GM12891 (cell line): ENCODE measurements at regions not wholly inside any gene's neighbourhood (a gene's known extent, or its start where the extent isn't known, plus 50 kb on each side); places are given as distances from the start of the nearest gene placed in this dataset.

ENCODE experiments used
- PAX5 ChIP-seq: IDR thresholded peaks from 2 replicates; pipeline ENCODE4 v1.6.1; 2011; ENCODE audit warnings: low read length, moderate library complexity, mild to moderate bottlenecking; ENCODE audit not compliant: insufficient read depth, severe bottlenecking
- POLR2A ChIP-seq: IDR thresholded peaks from 2 replicates; pipeline ENCODE4 v1.6.1; 2011; ENCODE audit warnings: low read depth, low read length, control low read depth
- POLR2AphosphoS5 ChIP-seq: IDR thresholded peaks from 2 replicates; pipeline ENCODE4 v1.6.1; 2011; ENCODE audit warnings: low read depth, low read length, control low read depth
- SPI1 ChIP-seq: IDR thresholded peaks from 2 replicates; pipeline ENCODE4 v1.6.1; 2011; ENCODE audit warnings: low read depth, low read length, control low read depth
- TAF1 ChIP-seq: IDR thresholded peaks from 2 replicates; pipeline ENCODE4 v1.6.1; 2011; ENCODE audit warnings: low read depth, low read length, control low read depth

DNA sequence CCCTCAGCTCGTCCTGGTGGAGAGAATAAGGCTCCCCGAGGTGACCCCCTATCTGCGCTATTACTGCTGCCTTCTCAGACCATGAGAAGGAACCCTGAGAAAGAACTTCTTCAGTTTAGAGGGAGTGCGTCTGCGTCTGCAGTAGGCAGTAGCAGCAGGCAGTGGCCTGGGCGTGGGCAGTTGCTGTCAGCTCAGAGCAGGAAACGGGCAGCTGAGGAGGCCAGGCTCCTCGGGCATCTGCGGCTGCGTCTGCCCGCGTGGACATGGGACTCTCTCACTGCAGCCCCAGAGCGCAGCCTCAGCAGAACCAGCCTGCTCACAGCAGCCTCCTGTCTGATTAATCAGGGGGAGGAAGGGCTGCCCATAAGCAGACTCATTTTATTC lies 49.8 kb upstream of the FCN1 start:
- TF ChIP-seq PAX5 (no peak), POLR2AphosphoS5 (no peak), POLR2A (no peak), SPI1 (no peak), TAF1 (no peak)
